NCI-H748 treated with DMSO at 0.1 percent for 48 hours (cell line): ENCODE measurements at regions not wholly inside any gene's neighbourhood (a gene's known extent, or its start where the extent isn't known, plus 50 kb on each side); places are given as distances from the start of the nearest gene placed in this dataset.

Experiments
- DNase-seq: peaks from one replicate; lab custom pipeline; 2025; lab: John Stamatoyannopoulos, UW

- DNase-seq, result no peak
These were observed 128.2 kb downstream of the CPEB2 start for GRCh38 chr4:15130441-15130840.

- DNase-seq, result no peak
These were observed 129.3 kb downstream of the CPEB2 start for GRCh38 chr4:15131551-15131950.

- no peak for DNase-seq
These were observed 130.5 kb downstream of the CPEB2 start for GRCh38 chr4:15132739-15133138.

GRCh38 chr4:15139599-15139998 lies 137.3 kb downstream of the CPEB2 start:
- DNase-seq, result no peak

GRCh38 chr4:15142201-15142600 lies 139.9 kb downstream of the CPEB2 start:
- no peak for DNase-seq

- DNase-seq, result no peak
These were observed 141.3 kb downstream of the CPEB2 start for GRCh38 chr4:15143551-15143950.

GRCh38 chr4:15144249-15144966 lies 142.1 kb downstream of the CPEB2 start:
- no peak for DNase-seq

GRCh38 chr4:15144967-15145295 lies 142.7 kb downstream of the CPEB2 start:
- DNase-seq, result no peak

- DNase-seq, result peak; percentile 65
These were observed 143.4 kb downstream of the CPEB2 start for GRCh38 chr4:15145709-15146108.

GRCh38 chr4:15147714-15148113 lies 145.4 kb downstream of the CPEB2 start:
- peak; percentile 51 for DNase-seq

- DNase-seq, result no peak
These were observed 145.9 kb downstream of the CPEB2 start for GRCh38 chr4:15148199-15148598.

GRCh38 chr4:15148691-15149090 lies 146.4 kb downstream of the CPEB2 start:
- no peak for DNase-seq

GRCh38 chr4:15149234-15149838 lies 147.1 kb downstream of the CPEB2 start:
- DNase-seq, result no peak

- peak; percentile 75 for DNase-seq
These were observed 147.7 kb downstream of the CPEB2 start for GRCh38 chr4:15149839-15150592.

- DNase-seq, result no peak
These were observed 148.3 kb downstream of the CPEB2 start for GRCh38 chr4:15150631-15151030.

- no peak for DNase-seq
These were observed 148.8 kb downstream of the CPEB2 start for GRCh38 chr4:15151033-15151432.

GRCh38 chr4:15153662-15154061 lies 151.4 kb downstream of the CPEB2 start:
- no peak for DNase-seq

- DNase-seq, result no peak
These were observed 156.3 kb downstream of the CPEB2 start for GRCh38 chr4:15158406-15159091.

GRCh38 chr4:15159477-15160019 lies 157.3 kb downstream of the CPEB2 start:
- DNase-seq, result no peak

GRCh38 chr4:15161439-15161838 lies 159.2 kb downstream of the CPEB2 start:
- DNase-seq, result no peak

- no peak for DNase-seq
These were observed 159.8 kb downstream of the CPEB2 start for GRCh38 chr4:15162046-15162445.
